Stimulated activated CD4-positive, alpha-beta T cell treated with anti-CD3 and anti-CD28 coated beads, Interleukin-15, amount 100 ng/mL, for 24 hours (primary cell): ENCODE measurements at regions not wholly inside any gene's neighbourhood (a gene's known extent, or its start where the extent isn't known, plus 50 kb on each side); places are given as distances from the start of the nearest gene placed in this dataset.

Experiments used
- DNase-seq: peaks from one replicate; pipeline ENCODE4 v3.0.0-alpha.2; 2020

- no peak for DNase-seq
Observed at GRCh38 chr4:15376594-15376993, 51.2 kb upstream of the C1QTNF7 start.
